GM12878 (cell line): ENCODE measurements at regions not wholly inside any gene's neighbourhood (a gene's known extent, or its start where the extent isn't known, plus 50 kb on each side); places are given as distances from the start of the nearest gene placed in this dataset.

ENCODE experiments used
- EZH2 ChIP-seq: IDR thresholded peaks from 2 replicates; pipeline ENCODE4 v1.6.1; 2012; ENCODE audit warnings: low read depth, mild to moderate bottlenecking, control low read depth, inconsistent platforms, low read length, borderline replicate concordance; ENCODE audit not compliant: control insufficient read depth
- FOXK2 ChIP-seq: fragments of 450-650 bp; IDR thresholded peaks from 2 replicates; pipeline ENCODE4 v1.6.1; 2017; ENCODE audit warnings: mild to moderate bottlenecking, moderate library complexity
- JUND ChIP-seq: IDR thresholded peaks from 2 replicates; pipeline ENCODE4 v1.6.1; 2012; ENCODE audit warnings: low read depth, mild to moderate bottlenecking, low read length, improper control_type of control experiment, moderate library complexity
- POLR2AphosphoS5 ChIP-seq: IDR thresholded peaks from 2 replicates; pipeline ENCODE4 v1.6.1; 2011; ENCODE audit warnings: mild to moderate bottlenecking, low read length, inconsistent platforms
- RFX5 ChIP-seq: IDR thresholded peaks from 2 replicates; pipeline ENCODE4 v1.6.1; 2011; ENCODE audit warnings: low read depth, low read length, improper control_type of control experiment
- SP1 ChIP-seq: IDR thresholded peaks from one replicate; pipeline ENCODE4 v1.6.1; 2011; ENCODE audit warnings: low read depth, low read length
- TARDBP ChIP-seq: IDR thresholded peaks from 2 replicates; pipeline ENCODE4 v1.6.1; 2016; ENCODE audit warnings: borderline replicate concordance
- YY1 ChIP-seq: IDR thresholded peaks from 2 replicates; pipeline ENCODE4 v1.6.1; 2011; ENCODE audit warnings: low read depth, mild to moderate bottlenecking, low read length
- TF ChIP-seq, protein P1 (sequence below): IDR thresholded peaks from 2 replicates; pipeline ENCODE4 v1.6.1; 2012; ENCODE audit warnings: mild to moderate bottlenecking, low read depth, low read length
- TF ChIP-seq, protein P2 (sequence below): IDR thresholded peaks from 2 replicates; pipeline ENCODE4 v1.6.1; 2012; ENCODE audit warnings: low read depth, low read length, improper control_type of control experiment
- TF ChIP-seq, protein P3 (sequence below), 3 experiments: IDR thresholded peaks in 2 of 3; conservative IDR thresholded peaks in 1 of 3; 2 replicates each; pipeline ENCODE4 v1.5.1; 2011; ENCODE audit warnings: low read depth in 3 of 3, low read length in 3 of 3, mild to moderate bottlenecking in 3 of 3, control low read depth in 2 of 3, moderate library complexity in 2 of 3, inconsistent platforms in 1 of 3, mixed read lengths in 1 of 3; ENCODE audit not compliant: control insufficient read depth in 2 of 3, insufficient read depth in 1 of 3; ENCODE audit errors: extremely low read depth in 1 of 3

DNA sequence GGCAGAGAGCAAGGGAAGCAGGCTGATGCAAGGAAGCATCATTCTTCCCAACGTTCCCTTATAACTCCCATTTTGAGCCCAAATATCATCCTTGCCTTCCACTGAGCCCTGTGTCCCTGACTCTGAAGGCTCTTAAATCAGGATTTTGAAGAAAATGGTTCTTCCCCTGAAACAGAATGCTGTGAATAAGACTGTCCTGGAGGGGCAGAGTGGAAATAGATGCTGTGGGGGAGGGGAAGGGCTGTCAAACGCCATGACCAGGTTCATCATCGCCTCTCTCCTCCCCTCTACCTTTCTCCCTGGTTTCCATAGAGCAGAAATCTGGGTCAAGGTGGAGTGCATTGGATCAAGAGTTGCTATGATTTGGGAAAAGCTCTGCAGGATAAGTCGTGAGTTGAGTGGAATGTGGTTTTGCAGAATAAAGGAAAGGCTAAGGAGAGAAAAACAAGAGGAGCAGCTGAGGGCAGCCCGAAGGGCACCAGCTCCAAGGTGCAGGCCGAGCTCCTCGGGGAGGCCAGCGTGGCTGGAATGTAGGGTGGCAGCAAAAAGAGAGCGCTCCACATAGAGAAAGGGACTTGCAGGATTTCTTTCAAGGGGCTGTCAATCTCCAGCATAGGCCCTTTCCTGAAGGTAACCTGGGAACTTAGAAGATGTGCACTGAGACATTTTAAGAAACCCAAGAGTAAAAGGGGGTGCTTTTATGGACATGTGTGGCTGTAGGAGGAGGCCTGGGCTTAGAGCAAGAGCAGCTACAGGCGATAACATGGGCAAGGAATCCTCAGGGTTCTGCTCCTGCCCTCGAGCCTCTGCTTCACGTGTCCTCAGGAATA lies 120.8 kb upstream of the CDYL start:
- TF ChIP-seq TARDBP (no peak), FOXK2 (no peak), POLR2AphosphoS5 (no peak), SP1 (no peak), JUND (no peak), EZH2 (no peak), YY1 (no peak), RFX5 (no peak)
- TF ChIP-seq, protein P1, sequence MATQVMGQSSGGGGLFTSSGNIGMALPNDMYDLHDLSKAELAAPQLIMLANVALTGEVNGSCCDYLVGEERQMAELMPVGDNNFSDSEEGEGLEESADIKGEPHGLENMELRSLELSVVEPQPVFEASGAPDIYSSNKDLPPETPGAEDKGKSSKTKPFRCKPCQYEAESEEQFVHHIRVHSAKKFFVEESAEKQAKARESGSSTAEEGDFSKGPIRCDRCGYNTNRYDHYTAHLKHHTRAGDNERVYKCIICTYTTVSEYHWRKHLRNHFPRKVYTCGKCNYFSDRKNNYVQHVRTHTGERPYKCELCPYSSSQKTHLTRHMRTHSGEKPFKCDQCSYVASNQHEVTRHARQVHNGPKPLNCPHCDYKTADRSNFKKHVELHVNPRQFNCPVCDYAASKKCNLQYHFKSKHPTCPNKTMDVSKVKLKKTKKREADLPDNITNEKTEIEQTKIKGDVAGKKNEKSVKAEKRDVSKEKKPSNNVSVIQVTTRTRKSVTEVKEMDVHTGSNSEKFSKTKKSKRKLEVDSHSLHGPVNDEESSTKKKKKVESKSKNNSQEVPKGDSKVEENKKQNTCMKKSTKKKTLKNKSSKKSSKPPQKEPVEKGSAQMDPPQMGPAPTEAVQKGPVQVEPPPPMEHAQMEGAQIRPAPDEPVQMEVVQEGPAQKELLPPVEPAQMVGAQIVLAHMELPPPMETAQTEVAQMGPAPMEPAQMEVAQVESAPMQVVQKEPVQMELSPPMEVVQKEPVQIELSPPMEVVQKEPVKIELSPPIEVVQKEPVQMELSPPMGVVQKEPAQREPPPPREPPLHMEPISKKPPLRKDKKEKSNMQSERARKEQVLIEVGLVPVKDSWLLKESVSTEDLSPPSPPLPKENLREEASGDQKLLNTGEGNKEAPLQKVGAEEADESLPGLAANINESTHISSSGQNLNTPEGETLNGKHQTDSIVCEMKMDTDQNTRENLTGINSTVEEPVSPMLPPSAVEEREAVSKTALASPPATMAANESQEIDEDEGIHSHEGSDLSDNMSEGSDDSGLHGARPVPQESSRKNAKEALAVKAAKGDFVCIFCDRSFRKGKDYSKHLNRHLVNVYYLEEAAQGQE, result no peak
- TF ChIP-seq, protein P2, sequence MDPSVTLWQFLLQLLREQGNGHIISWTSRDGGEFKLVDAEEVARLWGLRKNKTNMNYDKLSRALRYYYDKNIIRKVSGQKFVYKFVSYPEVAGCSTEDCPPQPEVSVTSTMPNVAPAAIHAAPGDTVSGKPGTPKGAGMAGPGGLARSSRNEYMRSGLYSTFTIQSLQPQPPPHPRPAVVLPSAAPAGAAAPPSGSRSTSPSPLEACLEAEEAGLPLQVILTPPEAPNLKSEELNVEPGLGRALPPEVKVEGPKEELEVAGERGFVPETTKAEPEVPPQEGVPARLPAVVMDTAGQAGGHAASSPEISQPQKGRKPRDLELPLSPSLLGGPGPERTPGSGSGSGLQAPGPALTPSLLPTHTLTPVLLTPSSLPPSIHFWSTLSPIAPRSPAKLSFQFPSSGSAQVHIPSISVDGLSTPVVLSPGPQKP, result no peak
- TF ChIP-seq, protein P3, sequence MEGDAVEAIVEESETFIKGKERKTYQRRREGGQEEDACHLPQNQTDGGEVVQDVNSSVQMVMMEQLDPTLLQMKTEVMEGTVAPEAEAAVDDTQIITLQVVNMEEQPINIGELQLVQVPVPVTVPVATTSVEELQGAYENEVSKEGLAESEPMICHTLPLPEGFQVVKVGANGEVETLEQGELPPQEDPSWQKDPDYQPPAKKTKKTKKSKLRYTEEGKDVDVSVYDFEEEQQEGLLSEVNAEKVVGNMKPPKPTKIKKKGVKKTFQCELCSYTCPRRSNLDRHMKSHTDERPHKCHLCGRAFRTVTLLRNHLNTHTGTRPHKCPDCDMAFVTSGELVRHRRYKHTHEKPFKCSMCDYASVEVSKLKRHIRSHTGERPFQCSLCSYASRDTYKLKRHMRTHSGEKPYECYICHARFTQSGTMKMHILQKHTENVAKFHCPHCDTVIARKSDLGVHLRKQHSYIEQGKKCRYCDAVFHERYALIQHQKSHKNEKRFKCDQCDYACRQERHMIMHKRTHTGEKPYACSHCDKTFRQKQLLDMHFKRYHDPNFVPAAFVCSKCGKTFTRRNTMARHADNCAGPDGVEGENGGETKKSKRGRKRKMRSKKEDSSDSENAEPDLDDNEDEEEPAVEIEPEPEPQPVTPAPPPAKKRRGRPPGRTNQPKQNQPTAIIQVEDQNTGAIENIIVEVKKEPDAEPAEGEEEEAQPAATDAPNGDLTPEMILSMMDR (IDR thresholded peaks at IDR 0.05 in 2 of 3, conservative IDR thresholded peaks at IDR 0.05 in 1 of 3; ENCODE audit: control insufficient read depth in 2 of 3, extremely low read depth in 1 of 3, insufficient read depth in 1 of 3, low read depth in 3 of 3, low read length in 3 of 3), result no peak
